ENCODE measurements at regions not wholly inside any gene's neighbourhood (a gene's known extent, or its start where the extent isn't known, plus 50 kb on each side); places are given as distances from the start of the nearest gene placed in this dataset.

- no peak for TF ChIP-seq ZNF266 (tag by site-specific recombination; IDR thresholded peaks at IDR 0.05; ENCODE audit: low read depth)
- TF ChIP-seq RBAK (tag by site-specific recombination; IDR thresholded peaks at IDR 0.05): no peak
- TF ChIP-seq, protein P1, sequence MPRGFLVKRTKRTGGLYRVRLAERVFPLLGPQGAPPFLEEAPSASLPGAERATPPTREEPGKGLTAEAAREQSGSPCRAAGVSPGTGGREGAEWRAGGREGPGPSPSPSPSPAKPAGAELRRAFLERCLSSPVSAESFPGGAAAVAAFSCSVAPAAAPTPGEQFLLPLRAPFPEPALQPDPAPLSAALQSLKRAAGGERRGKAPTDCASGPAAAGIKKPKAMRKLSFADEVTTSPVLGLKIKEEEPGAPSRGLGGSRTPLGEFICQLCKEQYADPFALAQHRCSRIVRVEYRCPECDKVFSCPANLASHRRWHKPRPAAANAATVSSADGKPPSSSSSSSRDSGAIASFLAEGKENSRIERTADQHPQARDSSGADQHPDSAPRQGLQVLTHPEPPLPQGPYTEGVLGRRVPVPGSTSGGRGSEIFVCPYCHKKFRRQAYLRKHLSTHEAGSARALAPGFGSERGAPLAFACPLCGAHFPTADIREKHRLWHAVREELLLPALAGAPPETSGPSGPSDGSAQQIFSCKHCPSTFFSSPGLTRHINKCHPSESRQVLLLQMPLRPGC (tag by site-specific recombination; IDR thresholded peaks at IDR 0.05): no peak
- no peak for TF ChIP-seq ZBTB48 (tag by site-specific recombination; IDR thresholded peaks at IDR 0.05)
- no peak for TF ChIP-seq ZNF132 (tag by site-specific recombination; IDR thresholded peaks at IDR 0.05; ENCODE audit: borderline replicate concordance)
- TF ChIP-seq ZNF140 (tag by site-specific recombination; IDR thresholded peaks at IDR 0.05): no peak
- no peak for TF ChIP-seq PBX3 (CRISPR knock-in tag; IDR thresholded peaks at IDR 0.05)
- no peak for TF ChIP-seq ZFP3 (tag by site-specific recombination; IDR thresholded peaks at IDR 0.05; ENCODE audit: low read depth)
- TF ChIP-seq ZNF529 (tag by site-specific recombination; IDR thresholded peaks at IDR 0.05; ENCODE audit: insufficient replicate concordance): no peak
- TF ChIP-seq SP3 (tag by site-specific recombination; IDR thresholded peaks at IDR 0.05): no peak
- TF ChIP-seq ZNF214 (tag by site-specific recombination; IDR thresholded peaks at IDR 0.05; ENCODE audit: borderline replicate concordance): no peak
- TF ChIP-seq WT1 (tag by site-specific recombination; IDR thresholded peaks at IDR 0.05): no peak
- Histone ChIP-seq H3K36me3 (ENCODE audit: control insufficient read depth in 2 of 2, insufficient read depth in 1 of 2, low read length in 2 of 2) (no peaks in the 10 kb centered on the region), H3K4me1 (ENCODE audit: control insufficient read depth, insufficient read depth, low read length) (no peaks in the 10 kb centered on the region), H3K9me3 (ENCODE audit: control insufficient read depth, insufficient read depth, low read depth, low read length) (no peaks in the 10 kb centered on the region), H3K4me3 (ENCODE audit: low read depth, low read length) (no peak overlapping the region), H3K27ac (ENCODE audit: extremely low read depth, low read depth, low read length) (no peak overlapping the region)
- ChIA-PET POLR2A (no interaction called here), CTCF (interaction anchor here (0.6 kb wide), 1 partner anchor 116 kb away, joined by 3 read pairs; no protein-coding TSS in a partner anchor)
Measured at GRCh38 chr18:10398571-10398970, 55.9 kb upstream of the APCDD1 start.

DNA sequence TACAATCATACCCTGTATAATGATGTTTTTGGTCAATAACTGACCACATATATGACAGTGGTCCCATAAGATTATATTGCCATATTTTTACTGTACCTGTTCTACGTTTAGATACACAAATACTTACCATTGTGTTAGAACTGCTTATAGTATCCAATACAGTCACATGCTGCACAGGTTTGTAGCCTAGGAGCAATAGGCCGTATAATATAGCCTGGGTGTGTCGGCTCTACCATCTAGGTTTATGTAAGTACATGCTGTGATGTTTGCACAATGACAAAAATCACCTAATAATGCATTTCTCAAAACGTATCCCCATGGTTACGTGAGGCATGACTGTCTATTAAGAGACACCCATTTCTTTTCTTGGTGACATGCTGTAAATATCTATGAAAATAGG is 55.0 kb upstream of the APCDD1 start:
- H3K36me3 ChIP-seq (ENCODE audit: control insufficient read depth in 2 of 2, insufficient read depth in 1 of 2, low read length in 2 of 2): no peaks in the 10 kb centered on the region
- H3K4me1 ChIP-seq (ENCODE audit: control insufficient read depth, insufficient read depth, low read length): no peaks in the 10 kb centered on the region
- TF ChIP-seq RBAK (tag by site-specific recombination; IDR thresholded peaks at IDR 0.05) (no peak), KLF17 (tag by site-specific recombination; IDR thresholded peaks at IDR 0.05) (no peak), ZNF473 (tag by site-specific recombination; IDR thresholded peaks at IDR 0.05) (no peak), ZNF175 (tag by site-specific recombination; IDR thresholded peaks at IDR 0.05) (no peak), ZNF785 (tag by site-specific recombination; IDR thresholded peaks at IDR 0.05) (no peak), ZBTB1 (tag by site-specific recombination; IDR thresholded peaks at IDR 0.05) (no peak), KLF8 (tag by site-specific recombination; IDR thresholded peaks at IDR 0.05) (no peak), BCL6B (tag by site-specific recombination; IDR thresholded peaks at IDR 0.05) (no peak), ZNF133 (tag by site-specific recombination; IDR thresholded peaks at IDR 0.05) (no peak), ZSCAN30 (tag by site-specific recombination; IDR thresholded peaks at IDR 0.05) (no peak), ZNF777 (tag by site-specific recombination; IDR thresholded peaks at IDR 0.05; ENCODE audit: borderline replicate concordance) (no peak)
- no peak overlapping the region for H3K27ac ChIP-seq (ENCODE audit: extremely low read depth, low read depth, low read length)
- ChIA-PET POLR2A (no interaction called here), CTCF (no interaction called here)
- H3K9me3 ChIP-seq (ENCODE audit: control insufficient read depth, insufficient read depth, low read depth, low read length): no peaks in the 10 kb centered on the region
- H3K4me3 ChIP-seq (ENCODE audit: low read depth, low read length): no peak overlapping the region
